ENCODE measurements at regions not wholly inside any gene's neighbourhood (a gene's known extent, or its start where the extent isn't known, plus 50 kb on each side); places are given as distances from the start of the nearest gene placed in this dataset.
A peak's percentile ranks its signal among the peaks of the same experiment; 100 is the strongest.

DNA sequence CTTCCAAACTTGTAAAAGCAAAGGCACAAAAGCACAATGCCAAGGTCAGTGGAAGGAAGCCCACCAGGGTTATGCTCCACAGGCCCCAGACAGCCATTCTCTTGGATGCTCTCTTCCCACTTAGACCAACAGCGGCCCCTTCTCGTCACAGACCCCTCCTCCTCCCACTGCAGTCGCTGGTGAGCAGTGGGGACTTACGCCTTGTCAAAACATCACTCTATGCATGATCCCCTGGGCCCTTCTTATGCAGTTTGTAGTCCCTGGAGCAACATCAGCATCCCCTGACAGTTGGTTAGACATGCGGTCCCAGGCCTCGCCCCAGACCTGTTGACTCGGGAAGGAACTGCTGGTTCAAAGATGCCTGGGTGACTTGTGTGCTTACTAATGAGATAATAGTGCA, 376.0 kb upstream of the KLHL29 start:
- DNase-seq (ENCODE audit: low spot score in 2 of 2), result no peak
- FAIRE-seq, result no peak

DNA sequence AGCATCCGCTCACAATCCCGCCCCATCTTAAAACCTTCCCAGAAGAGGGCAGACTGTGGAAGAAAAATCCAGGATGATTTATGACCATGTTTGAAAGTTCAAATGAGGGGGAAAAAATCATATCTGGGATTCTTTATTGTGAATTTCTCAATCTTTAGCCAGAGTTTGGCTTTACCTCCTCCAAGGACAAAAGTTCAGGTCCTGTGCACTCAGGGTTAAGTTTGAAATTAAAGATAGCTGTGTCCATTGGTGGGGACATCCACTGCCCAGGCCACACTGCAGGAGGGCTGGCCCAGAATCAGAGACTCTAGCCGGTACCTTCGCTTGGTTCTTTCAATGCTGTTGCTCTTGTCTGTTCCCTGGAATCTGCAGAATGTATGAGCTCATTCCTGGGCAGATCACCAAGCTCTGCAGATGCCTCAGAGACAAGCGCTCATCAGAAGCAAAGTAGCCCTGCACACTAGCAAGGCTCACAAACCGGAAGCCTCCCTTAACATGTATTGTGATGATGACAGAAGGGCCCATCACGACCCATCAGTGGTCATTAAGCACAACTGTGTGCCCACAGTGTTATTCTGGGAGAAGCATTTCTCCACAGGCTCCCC, 375.3 kb upstream of the KLHL29 start:
- peak in 1 of 2 donors; percentile 30 for DNase-seq (ENCODE audit: low spot score in 2 of 2)
- no peak for FAIRE-seq

DNA sequence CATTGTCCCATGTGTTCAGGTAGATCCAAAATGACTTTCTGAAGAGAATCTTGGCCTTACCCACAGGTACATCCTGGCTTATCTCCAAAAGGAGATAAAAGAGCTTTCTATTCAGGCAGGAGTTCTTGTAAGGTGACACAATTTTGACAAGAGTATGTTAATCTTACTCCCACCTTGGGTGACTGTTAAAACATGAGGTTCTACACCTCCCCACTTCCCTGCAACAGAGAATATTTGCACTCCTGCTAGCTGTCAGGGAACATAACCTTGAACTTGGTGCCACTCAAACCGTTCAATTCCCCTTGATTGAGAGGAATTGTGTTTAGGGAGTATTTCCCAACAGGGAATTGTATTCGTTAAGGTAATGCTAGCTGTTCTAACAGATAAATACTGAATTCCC, 372.5 kb upstream of the KLHL29 start:
- FAIRE-seq (no peak), DNase-seq (ENCODE audit: low spot score in 2 of 2) (no peak)

DNA sequence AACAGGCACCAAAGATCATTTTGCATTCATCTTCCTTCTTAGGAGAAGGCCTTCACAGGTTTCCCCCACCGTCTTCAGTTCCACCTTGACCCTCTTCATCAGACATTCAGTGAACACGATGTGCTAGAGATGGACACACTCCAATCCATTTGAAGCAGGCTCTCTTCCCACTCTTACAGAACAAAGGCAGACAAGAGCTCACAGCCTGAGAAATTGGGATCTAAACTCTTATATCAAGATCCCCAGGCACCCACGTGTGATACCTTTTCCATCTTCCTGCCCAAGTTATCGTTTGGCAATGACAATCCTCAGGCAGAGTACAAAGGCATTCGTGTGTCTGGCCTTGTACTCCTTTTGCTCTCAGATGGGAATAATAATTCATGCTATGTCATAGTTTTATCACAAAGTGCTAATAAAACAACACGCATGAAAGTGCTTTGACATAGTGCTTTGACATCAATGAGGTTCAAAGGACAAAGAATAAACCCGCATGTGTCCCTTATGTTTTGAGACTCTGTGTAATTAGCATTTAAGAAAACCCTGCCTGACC, 369.3 kb upstream of the KLHL29 start:
- no peak for FAIRE-seq
- no peak for DNase-seq (ENCODE audit: low spot score in 2 of 2)

GRCh38 chr2:23019476-23019875, 365.5 kb upstream of the KLHL29 start:
- FAIRE-seq (no peak), DNase-seq (ENCODE audit: low spot score in 2 of 2) (no peak)

- no peak for FAIRE-seq
- no peak for DNase-seq (ENCODE audit: low spot score in 2 of 2)
Measured at GRCh38 chr2:23020659-23021058, 364.3 kb upstream of the KLHL29 start.

GRCh38 chr2:23021311-23022120, 363.5 kb upstream of the KLHL29 start:
- DNase-seq (ENCODE audit: low spot score in 2 of 2) (no peak), FAIRE-seq (no peak)

DNA sequence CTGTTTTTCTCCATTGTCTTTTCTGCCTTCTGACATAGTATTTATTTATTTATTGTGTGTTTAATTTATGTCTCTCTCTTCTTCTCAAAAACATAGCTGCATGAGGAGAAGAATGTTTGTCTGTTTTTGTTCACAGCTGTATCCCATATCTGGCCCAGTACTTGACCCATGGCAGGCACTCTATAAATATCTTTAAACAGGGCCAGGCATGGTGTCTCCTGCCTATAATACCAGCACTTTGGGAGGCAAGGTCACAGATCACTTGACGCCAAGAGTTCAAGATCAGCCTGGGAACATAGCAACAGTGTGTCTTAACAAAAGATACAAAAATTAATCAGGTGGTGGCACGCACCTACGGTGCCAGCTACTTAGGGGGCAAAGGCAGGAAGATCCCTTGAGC, 361.3 kb upstream of the KLHL29 start:
- FAIRE-seq, result no peak
- no peak for DNase-seq (ENCODE audit: low spot score in 2 of 2)

DNA sequence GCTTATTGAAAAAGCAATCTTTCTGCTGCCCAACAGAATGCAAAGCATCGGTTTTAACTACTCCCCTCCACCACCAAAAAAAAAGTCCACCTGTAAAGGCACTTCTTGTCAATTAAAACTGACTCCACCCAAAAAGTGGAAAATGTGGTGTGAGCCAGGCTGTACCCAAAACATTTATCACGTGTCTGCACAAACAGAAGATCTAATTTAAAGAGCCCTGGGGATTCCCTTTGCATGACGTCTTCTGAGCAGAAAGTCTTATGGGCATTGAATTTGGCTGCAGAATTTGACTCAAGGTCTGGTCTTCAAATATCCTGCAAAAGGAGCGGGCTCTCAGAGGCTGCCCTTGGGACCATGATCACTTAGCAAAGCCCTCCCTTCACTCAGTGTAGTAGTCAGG, 358.3 kb upstream of the KLHL29 start:
- FAIRE-seq (no peak), DNase-seq (ENCODE audit: low spot score in 2 of 2) (no peak)

- FAIRE-seq (no peak), DNase-seq (ENCODE audit: low spot score in 2 of 2) (no peak)
Measured at GRCh38 chr2:23027396-23027795, 357.6 kb upstream of the KLHL29 start.

- DNase-seq (ENCODE audit: low spot score in 2 of 2), result no peak
- no peak for FAIRE-seq
Measured at GRCh38 chr2:23028106-23028505, 356.9 kb upstream of the KLHL29 start.

- no peak for FAIRE-seq
- no peak for DNase-seq (ENCODE audit: low spot score in 2 of 2)
Measured at GRCh38 chr2:23029111-23029510, 355.9 kb upstream of the KLHL29 start.

GRCh38 chr2:23029951-23030350, 355.0 kb upstream of the KLHL29 start:
- DNase-seq (ENCODE audit: low spot score in 2 of 2) (no peak), FAIRE-seq (no peak)

- DNase-seq (ENCODE audit: low spot score in 2 of 2), result no peak
- no peak for FAIRE-seq
Measured at GRCh38 chr2:23034996-23035395, 350.0 kb upstream of the KLHL29 start.

GRCh38 chr2:23036629-23037028, 348.4 kb upstream of the KLHL29 start:
- DNase-seq (ENCODE audit: low spot score in 2 of 2) (no peak), FAIRE-seq (no peak)

DNA sequence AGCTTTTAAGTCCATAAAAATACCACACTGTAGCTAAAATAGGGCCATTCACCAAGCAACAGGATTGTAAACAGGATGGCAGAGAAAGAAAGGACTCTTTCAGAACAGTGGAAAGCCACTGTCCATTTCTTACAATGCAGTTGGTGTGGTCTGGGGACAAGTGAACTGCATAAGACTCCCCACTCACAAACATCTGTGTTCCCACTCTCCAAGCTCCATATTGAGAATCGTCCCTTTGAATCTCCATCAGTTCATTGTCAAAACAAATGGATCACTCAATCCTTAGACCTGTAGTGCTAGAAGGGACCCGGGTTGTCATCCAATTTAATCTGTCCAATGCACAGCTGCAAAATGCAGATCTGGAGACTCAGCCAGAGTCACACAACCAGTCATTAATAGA, 347.4 kb upstream of the KLHL29 start:
- peak; percentile 17 to 58 for DNase-seq (ENCODE audit: low spot score in 2 of 2)
- FAIRE-seq, result peak; percentile 95

DNA sequence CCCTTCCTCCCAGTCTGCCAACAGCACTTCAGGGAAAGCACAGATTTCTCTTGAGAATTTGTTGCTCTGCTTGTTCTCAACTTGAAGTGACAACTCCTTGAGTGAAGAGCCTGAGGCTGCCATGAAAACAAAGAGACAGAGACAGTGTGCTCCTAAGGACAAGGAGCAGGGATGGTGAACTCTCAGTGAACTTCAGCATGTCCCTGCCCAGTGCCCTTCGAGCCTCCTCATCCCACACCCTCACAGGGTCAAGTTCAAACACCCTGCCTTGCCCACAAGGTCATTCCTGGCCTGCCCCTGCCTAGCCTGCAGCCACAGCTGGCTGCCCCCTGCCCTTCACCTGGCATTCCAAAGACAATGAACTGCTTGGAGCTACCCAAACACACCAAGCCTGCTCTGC, 343.5 kb upstream of the KLHL29 start:
- DNase-seq (ENCODE audit: low spot score in 2 of 2), result no peak
- no peak for FAIRE-seq

- DNase-seq (ENCODE audit: low spot score in 2 of 2) (no peak), FAIRE-seq (no peak)
Measured at GRCh38 chr2:23042216-23042906, 342.6 kb upstream of the KLHL29 start.

- DNase-seq (ENCODE audit: low spot score in 2 of 2) (no peak), FAIRE-seq (no peak)
Measured at GRCh38 chr2:23050388-23050787, 334.6 kb upstream of the KLHL29 start.

- no peak for FAIRE-seq
- DNase-seq (ENCODE audit: low spot score in 2 of 2), result no peak
Measured at GRCh38 chr2:23053601-23054000, 331.4 kb upstream of the KLHL29 start.

DNA sequence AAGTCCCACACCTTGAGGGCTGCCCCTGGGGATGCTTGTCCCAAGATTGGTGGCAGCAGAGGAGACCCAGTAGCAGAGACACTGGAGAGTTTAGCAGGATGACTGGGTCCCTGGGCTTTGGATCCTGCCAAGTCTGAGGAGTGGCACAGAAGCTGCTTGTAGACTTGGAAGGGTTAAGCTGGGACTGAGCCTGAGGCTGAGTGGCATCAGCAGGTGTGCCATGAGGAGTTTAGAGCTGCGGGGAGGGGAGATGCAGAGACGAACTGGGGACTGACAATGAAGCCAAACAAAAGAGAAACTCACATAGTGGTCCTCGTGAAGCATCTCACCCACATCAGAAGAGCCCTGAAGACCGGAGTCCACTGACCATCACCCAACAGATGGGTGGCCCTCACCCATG, 329.7 kb upstream of the KLHL29 start:
- no peak for FAIRE-seq

More for the DNA sequence above, 329.7 kb upstream of the KLHL29 start:
- DNase-seq (ENCODE audit: low spot score in 2 of 2), result no peak

Measured in frontal cortex (tissue), 3 donors.